HG03342 (cell line): ENCODE measurements at regions not wholly inside any gene's neighbourhood (a gene's known extent, or its start where the extent isn't known, plus 50 kb on each side); places are given as distances from the start of the nearest gene placed in this dataset.

ENCODE experiments used
- ATAC-seq: cut with Tn5 transposase; IDR thresholded peaks from one replicate; pipeline ENCODE4 v1.9.1; 2021; ENCODE audit warnings: mild to moderate bottlenecking, moderate library complexity; ENCODE audit not compliant: unreplicated experiment

GRCh38 chr1:221184131-221184794 is 305.0 kb downstream of the HLX start:
- ATAC-seq, result no peak

GRCh38 chr1:221187174-221187573 is 307.9 kb downstream of the HLX start:
- no peak for ATAC-seq

- ATAC-seq, result no peak
Observed at GRCh38 chr1:221188458-221188857, 309.2 kb downstream of the HLX start.

- no peak for ATAC-seq
Observed at GRCh38 chr1:221190249-221190648, 311.0 kb downstream of the HLX start.

- ATAC-seq, result no peak
Observed at GRCh38 chr1:221192055-221192454, 312.8 kb downstream of the HLX start.

GRCh38 chr1:221200464-221200863 is 321.2 kb downstream of the HLX start:
- peak; percentile 58 for ATAC-seq

GRCh38 chr1:221201773-221202172 is 322.5 kb downstream of the HLX start:
- no peak for ATAC-seq

GRCh38 chr1:221203224-221204054 is 324.2 kb downstream of the HLX start:
- peak; percentile 88 for ATAC-seq

- no peak for ATAC-seq
Observed at GRCh38 chr1:221204055-221204833, 325.0 kb downstream of the HLX start.

GRCh38 chr1:221206076-221206475 is 326.8 kb downstream of the HLX start:
- no peak for ATAC-seq

- ATAC-seq, result no peak
Observed at GRCh38 chr1:221212926-221213325, 333.7 kb downstream of the HLX start.

- ATAC-seq, result no peak
Observed at GRCh38 chr1:221217029-221217428, 337.8 kb downstream of the HLX start.

GRCh38 chr1:221223281-221223680 is 344.0 kb downstream of the HLX start:
- ATAC-seq, result no peak

GRCh38 chr1:221227460-221227859 is 348.2 kb downstream of the HLX start:
- ATAC-seq, result no peak

GRCh38 chr1:221227872-221228337 is 348.7 kb downstream of the HLX start:
- ATAC-seq, result no peak

GRCh38 chr1:221228594-221228993 is 349.4 kb downstream of the HLX start:
- ATAC-seq, result no peak

GRCh38 chr1:221230605-221231004 is 351.4 kb downstream of the HLX start:
- no peak for ATAC-seq

GRCh38 chr1:221234791-221235190 is 355.5 kb downstream of the HLX start:
- no peak for ATAC-seq

- ATAC-seq, result no peak
Observed at GRCh38 chr1:221237587-221237986, 358.3 kb downstream of the HLX start.

- ATAC-seq, result no peak
Observed at GRCh38 chr1:221239181-221239580, 359.9 kb downstream of the HLX start.

- ATAC-seq, result no peak
Observed at GRCh38 chr1:221239792-221240191, 360.5 kb downstream of the HLX start.
